Activated CD8-positive, alpha-beta T cell treated with anti-CD3 and anti-CD28 coated beads for 36 hours (primary cell): ENCODE measurements at regions not wholly inside any gene's neighbourhood (a gene's known extent, or its start where the extent isn't known, plus 50 kb on each side); places are given as distances from the start of the nearest gene placed in this dataset.

Source experiments
- ATAC-seq: fragments of 200-7000 bp; cut with Tn5 transposase; one replicate; pipeline ENCODE4 v1.10.0; 2021; ENCODE audit warnings: mild to moderate bottlenecking, moderate library complexity
- CTCF ChIA-PET: fragments of 350-600 bp; sonication (Branson Sonifier 250); formaldehyde crosslinking; loops from one replicate; lab custom pipeline; 2021; ENCODE audit warnings: antibody characterized with exemption; lab: Charles Lee
- POLR2A ChIA-PET: fragments of 350-600 bp; sonication (Branson Sonifier 250); formaldehyde crosslinking; loops from one replicate; lab custom pipeline; 2021; ENCODE audit warnings: antibody characterized with exemption; lab: Charles Lee
- DNase-seq: peaks from one replicate; pipeline ENCODE4 v3.0.0-alpha.2; 2020
- H3K27ac Mint-ChIP-seq: one replicate; pipeline ENCODE4 v1.8.0; 2021; ENCODE audit warnings: mild to moderate bottlenecking, mixed read lengths
- H3K27me3 Mint-ChIP-seq: one replicate; pipeline ENCODE4 v1.8.0; 2021; ENCODE audit warnings: mixed read lengths
- H3K36me3 Mint-ChIP-seq: one replicate; pipeline ENCODE4 v1.8.0; 2021; ENCODE audit warnings: low read depth, mixed read lengths
- H3K4me1 Mint-ChIP-seq: one replicate; pipeline ENCODE4 v1.8.0; 2021; ENCODE audit warnings: low read depth, mixed read lengths
- H3K4me3 Mint-ChIP-seq: one replicate; pipeline ENCODE4 v1.8.0; 2021; ENCODE audit warnings: mild to moderate bottlenecking, moderate library complexity, mixed read lengths
- H3K9me3 Mint-ChIP-seq: one replicate; pipeline ENCODE4 v1.8.0; 2021; ENCODE audit warnings: mixed read lengths
- CTCF ChIP-seq: fragments of 200-600 bp; IDR thresholded peaks from one replicate; pipeline ENCODE4 v1.8.0; 2022; ENCODE audit warnings: antibody characterized with exemption, mild to moderate bottlenecking
- intact Hi-C: fragments of 100-400 bp; cut with micrococcal nuclease; formaldehyde crosslinking; loops from one replicate; pipeline ENCODE4 v1.10.0; 2022

DNA sequence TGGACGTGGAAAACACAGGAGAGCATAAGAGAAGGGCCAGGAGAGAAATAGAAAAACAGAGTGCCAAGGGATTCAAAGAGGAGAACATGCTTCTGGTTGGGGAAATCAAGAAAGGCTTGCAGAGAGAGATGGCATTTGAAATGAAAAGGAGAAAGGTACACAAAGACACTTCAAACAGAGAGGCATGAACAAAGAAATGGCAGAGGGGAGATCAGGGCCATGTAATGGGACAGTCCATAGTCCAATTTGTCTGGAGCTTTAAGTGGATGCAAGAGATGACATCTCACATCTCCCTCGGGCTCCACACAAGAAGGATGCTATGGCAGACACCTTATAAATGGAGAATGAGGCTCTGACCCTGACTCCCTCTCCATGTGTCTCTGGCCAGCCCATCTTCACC is 331.1 kb downstream of the MLLT3 start:
- DNase-seq (no peak), ATAC-seq (no peak)
- CTCF ChIA-PET = no interaction called here
- POLR2A ChIA-PET = no interaction called here
- intact Hi-C loops = no loop called here
- H3K27me3 Mint-ChIP-seq = no peaks in the 10 kb centered on the region
- H3K27ac Mint-ChIP-seq = no peak overlapping the region
- H3K36me3 Mint-ChIP-seq = no peaks in the 10 kb centered on the region
- no peak for TF ChIP-seq CTCF
- no peak overlapping the region for H3K4me3 Mint-ChIP-seq
- no peaks in the 10 kb centered on the region for H3K4me1 Mint-ChIP-seq
- H3K9me3 Mint-ChIP-seq = peaks cover 10% of the 10 kb centered on the region

DNA sequence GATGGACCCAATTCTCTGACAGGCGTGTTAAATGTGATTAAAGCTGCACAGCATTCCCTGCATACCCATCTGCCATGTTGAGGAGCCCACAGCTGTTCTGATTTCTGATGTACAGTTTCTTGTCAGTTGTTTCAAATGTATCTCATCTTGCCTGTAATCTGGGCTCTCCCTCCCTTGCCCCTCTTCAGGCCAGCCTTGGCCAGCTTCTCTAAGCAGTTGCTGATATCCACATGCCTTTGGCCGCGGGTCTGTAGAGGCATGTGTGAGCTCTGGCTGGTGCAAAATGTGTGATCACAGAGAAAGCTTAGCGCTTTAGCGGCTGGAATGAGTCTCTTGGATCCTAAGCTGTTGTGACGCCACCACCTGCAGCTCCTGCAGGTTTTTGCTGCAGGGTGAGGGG is 332.0 kb downstream of the MLLT3 start:
- POLR2A ChIA-PET = no interaction called here
- H3K4me3 Mint-ChIP-seq = no peak overlapping the region
- no peaks in the 10 kb centered on the region for H3K36me3 Mint-ChIP-seq
- CTCF ChIA-PET = no interaction called here
- no peaks in the 10 kb centered on the region for H3K4me1 Mint-ChIP-seq
- ATAC-seq (no peak), DNase-seq (no peak)
- no peaks in the 10 kb centered on the region for H3K27me3 Mint-ChIP-seq
- no peak for TF ChIP-seq CTCF
- H3K9me3 Mint-ChIP-seq = peaks cover 10% of the 10 kb centered on the region
- no peak overlapping the region for H3K27ac Mint-ChIP-seq
- intact Hi-C loops = no loop called here

DNA sequence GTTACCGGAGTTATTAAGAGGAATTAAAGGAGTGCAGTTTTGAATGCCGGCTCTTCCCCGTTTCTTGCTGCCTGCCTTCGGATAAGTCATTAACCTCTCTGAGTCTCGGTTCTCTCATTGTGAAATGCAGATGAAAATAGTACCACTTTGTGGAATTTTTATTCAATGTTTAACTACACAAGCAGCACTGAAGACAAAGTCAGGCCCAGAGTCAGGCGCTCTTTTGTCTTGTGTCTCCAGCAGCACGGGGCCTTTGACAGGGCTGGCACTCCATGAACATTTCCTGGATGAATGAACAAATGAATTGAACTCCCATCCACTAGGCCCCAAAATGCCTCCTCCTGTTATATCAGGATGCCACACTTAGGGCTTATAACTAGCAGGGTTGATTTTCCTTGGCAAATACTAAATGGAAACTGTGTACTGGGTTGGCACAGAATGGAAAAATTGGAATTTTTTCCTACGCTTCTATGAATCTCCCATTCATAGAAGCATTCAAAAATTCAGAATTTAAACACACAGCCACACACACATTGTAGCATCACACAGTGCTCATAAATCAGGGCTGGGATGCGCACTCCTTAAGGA is 332.8 kb downstream of the MLLT3 start:
- ChIA-PET CTCF (no interaction called here), POLR2A (interaction anchor here (0.7 kb wide), 1 partner anchor 33 kb away, joined by 3 read pairs; no protein-coding TSS in a partner anchor)
- Mint-ChIP-seq H3K4me1 (no peaks in the 10 kb centered on the region), H3K36me3 (no peaks in the 10 kb centered on the region), H3K27ac (no peak overlapping the region), H3K4me3 (no peak overlapping the region), H3K27me3 (no peaks in the 10 kb centered on the region), H3K9me3 (peaks cover 10% of the 10 kb centered on the region)
- ATAC-seq (no peak), DNase-seq (no peak)
- TF ChIP-seq CTCF = no peak
- intact Hi-C loops = no loop called here

DNA sequence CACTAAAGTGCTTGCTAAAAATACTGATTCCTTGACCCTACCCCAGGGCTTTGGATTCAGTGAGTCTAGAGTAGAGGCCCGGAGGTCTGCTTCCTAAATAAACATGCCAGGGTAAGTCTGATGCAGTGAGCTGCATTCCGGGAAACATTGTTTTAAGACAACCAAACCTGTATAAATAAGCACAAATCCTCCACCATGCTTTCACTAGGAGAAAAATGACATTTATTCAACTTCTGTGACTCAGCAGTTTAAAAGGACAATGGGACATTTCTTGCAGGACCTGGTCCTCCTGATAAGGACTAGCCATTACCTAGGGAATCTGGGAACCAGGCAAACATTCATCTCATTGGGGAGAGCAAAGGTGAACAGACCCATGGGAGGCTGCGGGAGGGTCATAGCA is 335.3 kb downstream of the MLLT3 start:
- ChIA-PET CTCF (no interaction called here), POLR2A (no interaction called here)
- no peak for TF ChIP-seq CTCF
- intact Hi-C loops = no loop called here
- no peaks in the 10 kb centered on the region for H3K27me3 Mint-ChIP-seq
- H3K36me3 Mint-ChIP-seq = no peaks in the 10 kb centered on the region
- H3K9me3 Mint-ChIP-seq = peaks cover 10% of the 10 kb centered on the region
- H3K27ac Mint-ChIP-seq = no peak overlapping the region
- no peaks in the 10 kb centered on the region for H3K4me1 Mint-ChIP-seq
- no peak overlapping the region for H3K4me3 Mint-ChIP-seq
- DNase-seq = no peak
- ATAC-seq = no peak

DNA sequence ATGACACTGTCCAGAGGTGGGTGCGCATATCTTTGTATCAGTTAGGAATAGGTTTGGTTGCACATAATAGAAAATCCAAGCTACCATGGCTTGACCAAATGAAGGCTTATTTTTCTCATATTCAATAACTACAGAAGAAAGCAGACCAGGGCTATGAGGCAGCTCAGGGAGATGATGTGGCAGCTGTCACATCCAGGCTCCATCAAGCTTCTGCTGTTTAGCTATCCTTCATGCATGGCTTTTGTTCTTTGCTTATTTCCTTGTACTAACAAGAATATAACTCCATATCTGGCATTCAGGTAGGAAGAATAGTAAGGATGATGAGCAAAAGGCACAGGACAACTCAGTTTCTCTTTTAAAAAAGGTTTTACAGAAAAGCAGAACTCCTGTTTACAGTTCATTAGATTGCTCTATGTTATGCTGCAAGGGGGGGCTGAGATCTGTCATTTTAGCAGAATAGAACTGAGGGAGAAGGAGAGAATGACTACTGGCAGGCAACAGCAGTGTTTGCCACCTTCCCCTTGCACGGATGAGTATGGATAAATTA is 336.1 kb downstream of the MLLT3 start:
- no peak overlapping the region for H3K4me3 Mint-ChIP-seq
- H3K36me3 Mint-ChIP-seq = no peaks in the 10 kb centered on the region
- no peak for TF ChIP-seq CTCF
- DNase-seq (no peak), ATAC-seq (no peak)
- no peaks in the 10 kb centered on the region for H3K27me3 Mint-ChIP-seq
- H3K4me1 Mint-ChIP-seq = no peaks in the 10 kb centered on the region
- ChIA-PET POLR2A (interaction anchor here (1.4 kb wide), 1 partner anchor 77 kb away, joined by 4 read pairs; no protein-coding TSS in a partner anchor), CTCF (no interaction called here)
- no peak overlapping the region for H3K27ac Mint-ChIP-seq
- intact Hi-C loops = no loop called here
- H3K9me3 Mint-ChIP-seq = peaks cover 7% of the 10 kb centered on the region
